SU-DHL-6 (cell line): ENCODE measurements at regions not wholly inside any gene's neighbourhood (a gene's known extent, or its start where the extent isn't known, plus 50 kb on each side); places are given as distances from the start of the nearest gene placed in this dataset.

Experiments
- H2AFZ ChIP-seq: fragments of 200-600 bp; sonication (generic); 2 replicates; pipeline ENCODE4 v1.6.1; 2014; ENCODE audit warnings: low read depth, mild to moderate bottlenecking, moderate library complexity, mixed read lengths, antibody characterized with exemption, low read length; ENCODE audit not compliant: severe bottlenecking
- H3F3A ChIP-seq: fragments of 200-600 bp; shearing (Covaris generic); 2 replicates; pipeline ENCODE4 v1.6.0; 2016; ENCODE audit warnings: antibody characterized with exemption, mild to moderate bottlenecking; ENCODE audit not compliant: insufficient read depth
- H3K27ac ChIP-seq: fragments of 200-600 bp; sonication (generic); 2 replicates; pipeline ENCODE4 v1.5.1; 2016; ENCODE audit warnings: low read depth, mild to moderate bottlenecking, low read length, moderate library complexity, mixed read lengths
- H3K27me3 ChIP-seq: fragments of 200-600 bp; sonication (generic), shearing (Covaris generic); 2 replicates; pipeline ENCODE4 v1.6.0; 2014; ENCODE audit warnings: mild to moderate bottlenecking, low read length
- H3K36me3 ChIP-seq: fragments of 200-600 bp; sonication (generic); 2 replicates; pipeline ENCODE4 v1.6.1; 2014; ENCODE audit warnings: mild to moderate bottlenecking, low read length, mixed read lengths
- H3K4me2 ChIP-seq: fragments of 300-600, 200-600 bp; shearing (Covaris generic), sonication (generic); 2 replicates; pipeline ENCODE4 v1.6.0; 2014; ENCODE audit warnings: low read length, low read depth, mild to moderate bottlenecking; ENCODE audit not compliant: poor library complexity, severe bottlenecking
- H3K4me3 ChIP-seq: fragments of 200-600 bp; sonication (generic); 2 replicates; pipeline ENCODE4 v1.5.1; 2014; ENCODE audit warnings: antibody characterized with exemption, low read length, mild to moderate bottlenecking, mixed read lengths; ENCODE audit not compliant: insufficient read depth, poor library complexity, severe bottlenecking
- H3K79me2 ChIP-seq: fragments of 200-600 bp; sonication (generic); 2 replicates; pipeline ENCODE4 v1.6.1; 2014; ENCODE audit warnings: mild to moderate bottlenecking, low read length, moderate library complexity; ENCODE audit not compliant: insufficient read depth
- H3K9ac ChIP-seq: fragments of 200-600 bp; sonication (generic); 2 replicates; pipeline ENCODE4 v1.7.0; 2014; ENCODE audit warnings: mild to moderate bottlenecking, low read length
- H3K9me2 ChIP-seq: fragments of 200-600 bp; sonication (generic); replicated peaks from 2 replicates; pipeline ENCODE4 v1.6.1; 2014; ENCODE audit warnings: low read length; ENCODE audit not compliant: insufficient read depth
- H3K9me3 ChIP-seq: fragments of 200-600 bp; sonication (generic); 2 replicates; pipeline ENCODE4 v1.6.1; 2014; ENCODE audit warnings: low read length, mixed read lengths; ENCODE audit not compliant: insufficient read depth
- H4K20me1 ChIP-seq: fragments of 200-600 bp; sonication (generic); 2 replicates; pipeline ENCODE4 v1.6.1; 2014; ENCODE audit warnings: low read depth, mild to moderate bottlenecking, antibody characterized with exemption, low read length, moderate library complexity, mixed read lengths
- EZH2phosphoT487 ChIP-seq: fragments of 200-600 bp; sonication (generic), shearing (Covaris generic); conservative IDR thresholded peaks from 2 replicates; pipeline ENCODE4 v1.6.1; 2018; ENCODE audit warnings: mild to moderate bottlenecking, antibody characterized with exemption, low read length, moderate library complexity, mixed read lengths
- TF ChIP-seq, protein P1 (sequence below): fragments of 200-600 bp; sonication (generic); IDR thresholded peaks from one replicate; pipeline ENCODE4 v1.5.1; 2017; ENCODE audit warnings: antibody characterized with exemption, mild to moderate bottlenecking, low read length, moderate library complexity; ENCODE audit not compliant: insufficient read depth, poor library complexity, severe bottlenecking

GRCh38 chr4:14223461-14223860 is 595.9 kb upstream of the BOD1L1 start:
- TF ChIP-seq, protein P1, sequence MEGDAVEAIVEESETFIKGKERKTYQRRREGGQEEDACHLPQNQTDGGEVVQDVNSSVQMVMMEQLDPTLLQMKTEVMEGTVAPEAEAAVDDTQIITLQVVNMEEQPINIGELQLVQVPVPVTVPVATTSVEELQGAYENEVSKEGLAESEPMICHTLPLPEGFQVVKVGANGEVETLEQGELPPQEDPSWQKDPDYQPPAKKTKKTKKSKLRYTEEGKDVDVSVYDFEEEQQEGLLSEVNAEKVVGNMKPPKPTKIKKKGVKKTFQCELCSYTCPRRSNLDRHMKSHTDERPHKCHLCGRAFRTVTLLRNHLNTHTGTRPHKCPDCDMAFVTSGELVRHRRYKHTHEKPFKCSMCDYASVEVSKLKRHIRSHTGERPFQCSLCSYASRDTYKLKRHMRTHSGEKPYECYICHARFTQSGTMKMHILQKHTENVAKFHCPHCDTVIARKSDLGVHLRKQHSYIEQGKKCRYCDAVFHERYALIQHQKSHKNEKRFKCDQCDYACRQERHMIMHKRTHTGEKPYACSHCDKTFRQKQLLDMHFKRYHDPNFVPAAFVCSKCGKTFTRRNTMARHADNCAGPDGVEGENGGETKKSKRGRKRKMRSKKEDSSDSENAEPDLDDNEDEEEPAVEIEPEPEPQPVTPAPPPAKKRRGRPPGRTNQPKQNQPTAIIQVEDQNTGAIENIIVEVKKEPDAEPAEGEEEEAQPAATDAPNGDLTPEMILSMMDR, result no peak
- no peak for TF ChIP-seq EZH2phosphoT487
- no peaks in the 10 kb centered on the region for H3K9me3 ChIP-seq
- H3K79me2 ChIP-seq, result no peaks in the 10 kb centered on the region
- no peak overlapping the region for H3K27ac ChIP-seq
- no peak overlapping the region for H2AFZ ChIP-seq
- H3K36me3 ChIP-seq, result no peaks in the 10 kb centered on the region
- H3K9me2 ChIP-seq, result no peaks in the 10 kb centered on the region
- no peak overlapping the region for H3K4me2 ChIP-seq
- no peak overlapping the region for H3K9ac ChIP-seq
- no peak overlapping the region for H3K4me3 ChIP-seq
- no peaks in the 10 kb centered on the region for H3F3A ChIP-seq
- no peaks in the 10 kb centered on the region for H3K27me3 ChIP-seq
- no peaks in the 10 kb centered on the region for H4K20me1 ChIP-seq

DNA sequence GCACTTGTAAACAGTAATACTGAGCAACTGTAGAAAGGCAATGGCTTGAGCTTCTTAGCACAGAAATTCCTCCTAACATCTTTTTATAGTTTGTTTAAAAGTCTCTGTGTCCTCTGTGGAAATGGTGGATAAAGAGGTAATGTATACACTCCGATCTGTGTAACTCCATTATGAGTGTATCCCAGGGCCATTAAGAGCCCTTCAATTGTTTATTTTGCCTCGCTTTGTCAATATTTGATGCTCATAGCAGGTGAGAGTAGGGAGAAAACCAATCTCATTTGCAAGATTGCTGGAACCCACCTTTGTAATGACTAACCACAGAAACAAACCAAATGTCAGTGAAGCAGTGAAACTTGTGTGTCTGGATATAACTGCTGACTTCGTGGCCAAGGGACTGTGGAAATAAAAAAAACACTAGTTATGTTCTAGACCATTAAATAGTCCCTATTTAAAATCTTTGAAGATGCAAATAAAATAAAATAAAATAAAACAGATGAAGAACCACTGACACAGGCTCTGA is 598.2 kb upstream of the BOD1L1 start:
- Histone ChIP-seq H3K27me3 (no peaks in the 10 kb centered on the region), H4K20me1 (no peaks in the 10 kb centered on the region), H3K4me2 (no peak overlapping the region), H3K4me3 (no peak overlapping the region), H3K79me2 (no peaks in the 10 kb centered on the region), H3K9me2 (no peaks in the 10 kb centered on the region), H2AFZ (no peak overlapping the region), H3K9me3 (no peaks in the 10 kb centered on the region), H3F3A (no peaks in the 10 kb centered on the region), H3K27ac (no peak overlapping the region), H3K36me3 (no peaks in the 10 kb centered on the region), H3K9ac (no peak overlapping the region)
- TF ChIP-seq EZH2phosphoT487, result no peak
- TF ChIP-seq, protein P1, result no peak

DNA sequence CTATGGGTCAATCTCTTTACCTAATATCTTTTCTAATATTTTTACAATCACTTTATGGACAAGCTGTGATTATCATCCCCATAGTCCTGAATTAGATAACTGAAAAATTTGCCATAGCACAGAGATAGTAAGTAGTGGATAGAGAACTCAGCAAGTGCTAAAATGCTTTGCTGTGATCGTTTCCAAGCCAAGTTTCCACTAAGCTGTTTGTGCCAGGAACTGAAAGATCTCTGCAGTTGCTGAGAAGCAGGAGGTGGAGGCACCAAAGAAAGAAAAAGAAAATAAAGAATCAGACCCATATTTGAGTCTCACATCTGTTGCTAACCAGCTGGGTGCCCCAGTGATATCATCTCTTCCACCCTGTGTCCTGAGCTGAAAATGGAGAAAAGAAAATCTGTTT is 605.6 kb upstream of the BOD1L1 start:
- Histone ChIP-seq H3K27me3 (no peaks in the 10 kb centered on the region), H4K20me1 (no peaks in the 10 kb centered on the region), H3K27ac (no peak overlapping the region), H3K4me3 (no peak overlapping the region), H3K9me2 (no peaks in the 10 kb centered on the region), H2AFZ (no peak overlapping the region), H3K36me3 (no peaks in the 10 kb centered on the region), H3K9ac (no peak overlapping the region), H3K79me2 (no peaks in the 10 kb centered on the region), H3K4me2 (no peak overlapping the region), H3F3A (no peaks in the 10 kb centered on the region), H3K9me3 (no peaks in the 10 kb centered on the region)
- TF ChIP-seq, protein P1, result no peak
- TF ChIP-seq EZH2phosphoT487, result no peak
